Keratinocyte (primary cell): ENCODE measurements at regions not wholly inside any gene's neighbourhood (a gene's known extent, or its start where the extent isn't known, plus 50 kb on each side); places are given as distances from the start of the nearest gene placed in this dataset.

Experiments used
- DNase-seq: peaks from one replicate; pipeline ENCODE4 v3.0.0-alpha.2; 2011; ENCODE audit warnings: low read depth, missing footprints, low spot score
- FAIRE-seq: peaks from 2 replicates; lab custom pipeline; 2011; peaks lifted over from hg19 to GRCh38; lab: Jason Lieb, UNC
- H2AFZ ChIP-seq: 2 replicates; pipeline ENCODE4 v1.6.0; 2012; ENCODE audit warnings: low read length, control low read depth, inconsistent platforms; ENCODE audit not compliant: control insufficient read depth
- H3K27ac ChIP-seq: 2 replicates; pipeline ENCODE4 v1.5.1; 2011; ENCODE audit warnings: low read length; ENCODE audit not compliant: control insufficient read depth, insufficient read depth
- H3K27me3 ChIP-seq: 3 replicates; pipeline ENCODE4 v1.6.0; 2011; ENCODE audit warnings: low read length; ENCODE audit not compliant: control insufficient read depth, insufficient read depth; ENCODE audit errors: extremely low read depth
- H3K36me3 ChIP-seq, 2 experiments: 2 replicates in 1 of 2; 3 replicates in 1 of 2; pipeline ENCODE4 v1.5.1; 2011; ENCODE audit warnings: low read length in 2 of 2, mild to moderate bottlenecking in 1 of 2; ENCODE audit not compliant: control insufficient read depth in 2 of 2, insufficient read depth in 2 of 2; ENCODE audit errors: extremely low read depth in 1 of 2
- H3K4me1 ChIP-seq: 3 replicates; pipeline ENCODE4 v1.5.1; 2011; ENCODE audit warnings: low read length; ENCODE audit not compliant: control insufficient read depth, insufficient read depth; ENCODE audit errors: extremely low read depth
- H3K4me2 ChIP-seq: 3 replicates; pipeline ENCODE4 v1.6.0; 2011; ENCODE audit warnings: low read depth, low read length; ENCODE audit not compliant: control insufficient read depth, insufficient read depth; ENCODE audit errors: extremely low read depth
- H3K4me3 ChIP-seq, 3 experiments: fragments of 200-600 bp in 1 of 3; sonication (generic) in 1 of 3; 2 replicates in 2 of 3; 3 replicates in 1 of 3; pipeline ENCODE4 v1.5.1; 2011 to 2016; ENCODE audit warnings: low read length in 3 of 3, mild to moderate bottlenecking in 3 of 3, control low read depth in 2 of 3, inconsistent platforms in 1 of 3, low read depth in 1 of 3, mixed read lengths in 1 of 3, mixed run types in 1 of 3, moderate library complexity in 1 of 3; ENCODE audit not compliant: control insufficient read depth in 2 of 3, insufficient read depth in 2 of 3; ENCODE audit errors: extremely low read depth in 1 of 3
- H3K79me2 ChIP-seq: 2 replicates; pipeline ENCODE4 v1.6.0; 2012; ENCODE audit warnings: low read length; ENCODE audit not compliant: control insufficient read depth, insufficient read depth
- H3K9ac ChIP-seq: 3 replicates; pipeline ENCODE4 v1.6.0; 2011; ENCODE audit warnings: low read length; ENCODE audit not compliant: control insufficient read depth, insufficient read depth; ENCODE audit errors: extremely low read depth
- H3K9me1 ChIP-seq: 3 replicates; pipeline ENCODE4 v1.6.0; 2011; ENCODE audit warnings: low read length; ENCODE audit not compliant: control insufficient read depth, insufficient read depth; ENCODE audit errors: extremely low read depth
- H3K9me3 ChIP-seq: 2 replicates; pipeline ENCODE4 v1.5.1; 2012; ENCODE audit warnings: low read depth, low read length; ENCODE audit not compliant: control insufficient read depth
- H4K20me1 ChIP-seq: 3 replicates; pipeline ENCODE4 v1.6.0; 2011; ENCODE audit warnings: low read length; ENCODE audit not compliant: control insufficient read depth, insufficient read depth; ENCODE audit errors: extremely low read depth
- EZH2 ChIP-seq: IDR thresholded peaks from one replicate; pipeline ENCODE4 v1.6.1; 2012; ENCODE audit warnings: inconsistent platforms, mild to moderate bottlenecking, low read length, moderate library complexity
- dilution Hi-C: fragments of 300-500 bp; cut with MboI; formaldehyde crosslinking; loops from one replicate; pipeline ENCODE4 v1.7.0; 2020; ENCODE audit warnings: low sequenced_read_pairs; ENCODE audit not compliant: extremely low pct_ligation_motif_present
- TF ChIP-seq, protein P1 (sequence below), 3 experiments: IDR thresholded peaks in 1 of 3; conservative IDR thresholded peaks in 1 of 3; optimal IDR thresholded peaks in 1 of 3; 2 replicates in 2 of 3; 3 replicates in 1 of 3; pipeline versions ENCODE3 to v1.5.1; 2011; ENCODE audit warnings: low read length in 3 of 3, mild to moderate bottlenecking in 3 of 3, moderate library complexity in 2 of 3, control low read depth in 1 of 3, inconsistent platforms in 1 of 3; ENCODE audit not compliant: insufficient read depth in 2 of 3; ENCODE audit errors: extremely low read depth in 1 of 3

DNA sequence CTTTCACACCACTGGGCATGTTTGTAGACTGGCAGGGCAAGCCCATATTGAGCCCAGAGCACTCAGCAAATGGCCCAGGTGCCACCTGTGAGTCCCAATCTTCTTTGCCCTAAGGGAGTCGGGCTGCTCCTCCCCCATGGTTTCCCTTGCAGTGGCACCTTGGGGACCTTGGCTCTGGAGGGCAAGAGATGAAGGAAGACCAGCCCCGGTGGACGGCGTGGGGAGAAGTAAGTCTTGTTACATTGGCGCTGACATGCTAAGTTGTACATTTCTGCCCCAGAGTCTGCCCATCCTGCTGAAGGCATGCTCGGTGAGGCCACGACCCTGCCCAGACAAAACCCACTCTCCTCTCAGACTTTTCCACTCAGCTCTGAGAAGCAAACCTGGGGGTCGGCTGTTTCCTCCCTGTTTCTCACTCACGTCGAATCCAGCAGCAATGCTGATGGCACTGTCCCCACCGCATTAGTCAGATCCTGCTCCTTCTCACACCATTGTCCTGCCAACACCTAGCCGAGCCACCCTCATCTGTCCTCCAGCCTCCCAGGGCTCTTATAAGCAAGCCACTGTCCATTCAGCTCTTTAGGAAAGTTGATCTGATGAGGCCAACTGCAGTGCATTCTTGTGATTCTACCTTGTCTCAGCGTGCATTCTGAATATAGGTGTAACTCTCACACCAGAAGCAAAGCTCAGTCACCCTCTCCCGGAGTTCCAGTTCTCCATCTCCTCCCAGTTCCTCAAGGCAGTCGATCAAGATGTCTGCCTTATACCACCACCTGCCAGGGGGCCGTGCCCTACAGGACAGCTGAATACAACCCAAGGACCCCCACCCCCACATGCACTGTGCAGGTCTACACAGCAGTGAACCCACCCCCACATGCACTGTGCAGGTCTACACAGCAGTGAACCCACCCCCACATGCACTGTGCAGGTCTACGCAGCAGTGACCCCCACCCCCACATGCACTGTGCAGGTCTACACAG lies 827.1 kb downstream of the TBC1D22A start:
- Histone ChIP-seq H3K4me3 (no peak overlapping the region), H3K9me1 (no peaks in the 10 kb centered on the region), H3K9ac (no peak overlapping the region), H3K27me3 (no peaks in the 10 kb centered on the region), H3K79me2 (no peaks in the 10 kb centered on the region), H3K4me2 (no peak overlapping the region), H4K20me1 (no peaks in the 10 kb centered on the region), H2AFZ (no peak overlapping the region), H3K27ac (no peak overlapping the region), H3K36me3 (no peaks in the 10 kb centered on the region), H3K9me3 (peaks cover 3% of the 10 kb centered on the region), H3K4me1 (no peaks in the 10 kb centered on the region)
- dilution Hi-C loops: no loop called here
- DNase-seq (no peak), FAIRE-seq (no peak)
- no peak for TF ChIP-seq EZH2
- TF ChIP-seq, protein P1, sequence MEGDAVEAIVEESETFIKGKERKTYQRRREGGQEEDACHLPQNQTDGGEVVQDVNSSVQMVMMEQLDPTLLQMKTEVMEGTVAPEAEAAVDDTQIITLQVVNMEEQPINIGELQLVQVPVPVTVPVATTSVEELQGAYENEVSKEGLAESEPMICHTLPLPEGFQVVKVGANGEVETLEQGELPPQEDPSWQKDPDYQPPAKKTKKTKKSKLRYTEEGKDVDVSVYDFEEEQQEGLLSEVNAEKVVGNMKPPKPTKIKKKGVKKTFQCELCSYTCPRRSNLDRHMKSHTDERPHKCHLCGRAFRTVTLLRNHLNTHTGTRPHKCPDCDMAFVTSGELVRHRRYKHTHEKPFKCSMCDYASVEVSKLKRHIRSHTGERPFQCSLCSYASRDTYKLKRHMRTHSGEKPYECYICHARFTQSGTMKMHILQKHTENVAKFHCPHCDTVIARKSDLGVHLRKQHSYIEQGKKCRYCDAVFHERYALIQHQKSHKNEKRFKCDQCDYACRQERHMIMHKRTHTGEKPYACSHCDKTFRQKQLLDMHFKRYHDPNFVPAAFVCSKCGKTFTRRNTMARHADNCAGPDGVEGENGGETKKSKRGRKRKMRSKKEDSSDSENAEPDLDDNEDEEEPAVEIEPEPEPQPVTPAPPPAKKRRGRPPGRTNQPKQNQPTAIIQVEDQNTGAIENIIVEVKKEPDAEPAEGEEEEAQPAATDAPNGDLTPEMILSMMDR (optimal IDR thresholded peaks at IDR 0.05 in 1 of 3, IDR thresholded peaks at IDR 0.05 in 1 of 3, conservative IDR thresholded peaks at IDR 0.05 in 1 of 3; ENCODE audit: extremely low read depth in 1 of 3, insufficient read depth in 2 of 3, low read length in 3 of 3): no peak

DNA sequence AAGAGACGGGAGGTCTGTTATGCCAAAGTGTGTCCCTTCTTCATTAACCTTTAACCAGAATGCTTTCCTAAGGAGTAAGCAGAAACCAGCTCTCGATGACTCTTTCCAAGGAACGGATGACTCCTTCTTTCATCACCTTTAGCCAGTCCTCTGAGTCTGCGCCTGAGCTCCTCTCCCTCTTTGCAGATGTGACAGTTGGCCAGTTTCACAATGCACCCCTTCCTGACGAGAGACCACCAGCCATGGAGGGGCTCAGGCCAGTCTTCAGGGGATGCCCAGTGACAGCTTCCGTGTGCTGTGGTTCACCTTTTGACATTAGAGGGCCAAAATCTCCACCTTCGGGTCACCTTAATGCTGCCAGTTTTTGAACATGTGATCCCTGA lies 826.1 kb downstream of the TBC1D22A start:
- H3K4me2 ChIP-seq: no peak overlapping the region
- dilution Hi-C loops: no loop called here
- no peak overlapping the region for H3K9ac ChIP-seq
- H3K27ac ChIP-seq: no peak overlapping the region
- H3K79me2 ChIP-seq: no peaks in the 10 kb centered on the region
- H4K20me1 ChIP-seq: no peaks in the 10 kb centered on the region
- H3K27me3 ChIP-seq: no peaks in the 10 kb centered on the region
- H3K4me1 ChIP-seq: no peaks in the 10 kb centered on the region
- DNase-seq: no peak
- no peak overlapping the region for H2AFZ ChIP-seq
- no peaks in the 10 kb centered on the region for H3K36me3 ChIP-seq
- no peak for FAIRE-seq
- H3K4me3 ChIP-seq: no peak overlapping the region
- TF ChIP-seq EZH2: no peak
- TF ChIP-seq, protein P1 (optimal IDR thresholded peaks at IDR 0.05 in 1 of 3, IDR thresholded peaks at IDR 0.05 in 1 of 3, conservative IDR thresholded peaks at IDR 0.05 in 1 of 3; ENCODE audit: extremely low read depth in 1 of 3, insufficient read depth in 2 of 3, low read length in 3 of 3): no peak
- H3K9me3 ChIP-seq: peaks cover 3% of the 10 kb centered on the region
- no peaks in the 10 kb centered on the region for H3K9me1 ChIP-seq
